SK-N-SH treated with all-trans-retinoic acid at 6 μM for 48 hours (cell line): ENCODE measurements at regions not wholly inside any gene's neighbourhood (a gene's known extent, or its start where the extent isn't known, plus 50 kb on each side); places are given as distances from the start of the nearest gene placed in this dataset.

Experiments
- ATAC-seq: fragments of 200-7000 bp; cut with Tn5 transposase; 3 replicates; pipeline ENCODE4 v1.9.1; 2020; ENCODE audit warnings: mild to moderate bottlenecking, moderate library complexity
- ARNTL ChIP-seq: fragments of 450-650 bp; formaldehyde crosslinking; IDR thresholded peaks from 2 replicates; pipeline ENCODE4 v1.5.0; 2020; ENCODE audit warnings: low read depth, mild to moderate bottlenecking, moderate library complexity, borderline replicate concordance
- CREB5 ChIP-seq: fragments of 250-450 bp; sonication (Bioruptor Pico); IDR thresholded peaks from 2 replicates; pipeline ENCODE4 v1.5.1; 2020; ENCODE audit warnings: low read depth, mild to moderate bottlenecking, moderate library complexity
- CSDC2 ChIP-seq: fragments of 250-450 bp; sonication (Bioruptor Pico); IDR thresholded peaks from 2 replicates; pipeline ENCODE4 v1.5.0; 2020; ENCODE audit warnings: mild to moderate bottlenecking, moderate library complexity
- CSRNP3 ChIP-seq: fragments of 250-450 bp; sonication (Bioruptor Pico); IDR thresholded peaks from 2 replicates; pipeline ENCODE4 v1.5.1; 2021; ENCODE audit warnings: mild to moderate bottlenecking, moderate library complexity
- ESRRG ChIP-seq: fragments of 250-450 bp; sonication (Bioruptor Pico); IDR thresholded peaks from 2 replicates; pipeline ENCODE4 v1.6.1; 2021; ENCODE audit warnings: mild to moderate bottlenecking
- GLIS3 ChIP-seq: fragments of 250-450 bp; sonication (Bioruptor Pico); IDR thresholded peaks from 2 replicates; pipeline ENCODE4 v1.5.0; 2020; ENCODE audit warnings: mild to moderate bottlenecking, moderate library complexity
- PATZ1 ChIP-seq: fragments of 250-450 bp; sonication (Bioruptor Pico); IDR thresholded peaks from 2 replicates; pipeline ENCODE4 v1.8.0; 2020; ENCODE audit warnings: mild to moderate bottlenecking, moderate library complexity, borderline replicate concordance
- POU6F1 ChIP-seq: fragments of 250-450 bp; sonication (Bioruptor Pico); IDR thresholded peaks from 2 replicates; pipeline ENCODE4 v1.8.0; 2021; ENCODE audit warnings: low read depth, mild to moderate bottlenecking, moderate library complexity, borderline replicate concordance
- PPARA ChIP-seq: fragments of 250-450 bp; sonication (Bioruptor Pico); IDR thresholded peaks from 2 replicates; pipeline ENCODE4 v1.5.0; 2020; ENCODE audit warnings: mild to moderate bottlenecking, borderline replicate concordance
- RARB ChIP-seq: fragments of 250-450 bp; sonication (Bioruptor Pico); IDR thresholded peaks from 2 replicates; pipeline ENCODE4 v1.8.0; 2021; ENCODE audit warnings: mild to moderate bottlenecking, moderate library complexity
- TOX ChIP-seq: fragments of 250-450 bp; sonication (Bioruptor Pico); IDR thresholded peaks from 2 replicates; pipeline ENCODE4 v1.8.0; 2021; ENCODE audit warnings: mild to moderate bottlenecking, moderate library complexity, borderline replicate concordance
- TSHZ2 ChIP-seq: fragments of 250-450 bp; sonication (Bioruptor Pico); IDR thresholded peaks from 2 replicates; pipeline ENCODE4 v1.5.0; 2020; ENCODE audit warnings: mild to moderate bottlenecking, moderate library complexity
- ZC3H10 ChIP-seq: fragments of 250-450 bp; sonication (Bioruptor Pico); IDR thresholded peaks from 2 replicates; pipeline ENCODE4 v1.5.1; 2021; ENCODE audit warnings: mild to moderate bottlenecking, moderate library complexity
- ZFP3 ChIP-seq: fragments of 250-450 bp; sonication (Bioruptor Pico); IDR thresholded peaks from 2 replicates; pipeline ENCODE4 v1.5.0; 2020; ENCODE audit warnings: mild to moderate bottlenecking, moderate library complexity
- ZFP30 ChIP-seq: fragments of 450-650 bp; formaldehyde crosslinking; IDR thresholded peaks from 2 replicates; pipeline ENCODE4 v1.5.0; 2022; ENCODE audit warnings: mild to moderate bottlenecking, moderate library complexity
- ZNF565 ChIP-seq: fragments of 450-650 bp; formaldehyde crosslinking; conservative IDR thresholded peaks from 2 replicates; pipeline ENCODE4 v1.5.0; 2020; ENCODE audit warnings: low read depth, mild to moderate bottlenecking, moderate library complexity
- ZNF8 ChIP-seq: fragments of 450-650 bp; formaldehyde crosslinking; IDR thresholded peaks from 2 replicates; pipeline ENCODE4 v1.5.0; 2020; ENCODE audit warnings: mild to moderate bottlenecking, moderate library complexity

- TF ChIP-seq ZFP3 (CRISPR knock-in tag) (no peak), ZNF565 (no peak), CSDC2 (no peak), PATZ1 (CRISPR knock-in tag) (no peak)
- no peak for ATAC-seq
These were observed 122.0 kb downstream of the SEC16B start for GRCh38 chr1:177847843-177848242.

GRCh38 chr1:177838907-177839485 is 130.9 kb downstream of the SEC16B start:
- no peak for ATAC-seq
- TF ChIP-seq PATZ1 (CRISPR knock-in tag) (no peak), CSRNP3 (CRISPR knock-in tag) (no peak), ZNF8 (CRISPR knock-in tag) (no peak), TSHZ2 (CRISPR knock-in tag) (no peak), ZFP3 (CRISPR knock-in tag) (no peak), ZC3H10 (CRISPR knock-in tag) (no peak), TOX (CRISPR knock-in tag) (no peak), GLIS3 (CRISPR knock-in tag) (no peak)

- no peak for TF ChIP-seq PPARA
- no peak for TF ChIP-seq ARNTL (CRISPR knock-in tag)
- no peak for TF ChIP-seq ESRRG
- no peak for TF ChIP-seq CSRNP3 (CRISPR knock-in tag)
- TF ChIP-seq PATZ1 (CRISPR knock-in tag), result no peak
- no peak for TF ChIP-seq ZNF8 (CRISPR knock-in tag)
- no peak for TF ChIP-seq ZNF565
- no peak for TF ChIP-seq ZC3H10 (CRISPR knock-in tag)
- no peak for TF ChIP-seq ZFP30 (CRISPR knock-in tag)
- no peak for ATAC-seq
These were observed 136.2 kb downstream of the SEC16B start for GRCh38 chr1:177833631-177834030.

GRCh38 chr1:177830531-177831135 is 139.2 kb downstream of the SEC16B start:
- ATAC-seq, result no peak
- TF ChIP-seq CREB5 (CRISPR knock-in tag) (no peak), ZFP3 (CRISPR knock-in tag) (no peak), PATZ1 (CRISPR knock-in tag) (no peak), POU6F1 (CRISPR knock-in tag) (no peak), RARB (CRISPR knock-in tag) (no peak)
